Embryonic facial prominence (tissue), 1 donor: ENCODE measurements at regions not wholly inside any gene's neighbourhood (a gene's known extent, or its start where the extent isn't known, plus 50 kb on each side); places are given as distances from the start of the nearest gene placed in this dataset.

Source experiments
- DNase-seq: peaks from one replicate; pipeline ENCODE4 v3.0.0-alpha.2; 2016; ENCODE audit errors: extremely low spot score

DNA sequence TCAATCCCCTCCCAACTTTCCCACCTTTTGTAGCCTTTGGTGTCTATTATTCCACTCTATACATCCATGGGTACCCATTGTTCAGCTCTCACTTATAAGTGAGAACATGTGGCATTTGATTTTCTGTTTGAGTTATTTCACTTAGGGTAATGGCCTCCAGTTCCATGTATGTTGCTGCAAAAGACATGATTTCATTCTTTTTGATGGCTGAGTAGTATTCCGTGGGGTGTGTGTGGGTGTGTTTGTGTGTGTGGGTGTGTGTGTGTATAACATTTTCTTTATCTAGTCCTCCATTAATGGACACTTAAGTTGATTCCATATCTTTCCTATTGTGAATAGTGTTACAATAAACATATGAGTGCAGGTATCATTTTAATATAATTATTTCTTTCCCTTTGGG lies 157.5 kb upstream of the FSTL4 start:
- DNase-seq = no peak

DNA sequence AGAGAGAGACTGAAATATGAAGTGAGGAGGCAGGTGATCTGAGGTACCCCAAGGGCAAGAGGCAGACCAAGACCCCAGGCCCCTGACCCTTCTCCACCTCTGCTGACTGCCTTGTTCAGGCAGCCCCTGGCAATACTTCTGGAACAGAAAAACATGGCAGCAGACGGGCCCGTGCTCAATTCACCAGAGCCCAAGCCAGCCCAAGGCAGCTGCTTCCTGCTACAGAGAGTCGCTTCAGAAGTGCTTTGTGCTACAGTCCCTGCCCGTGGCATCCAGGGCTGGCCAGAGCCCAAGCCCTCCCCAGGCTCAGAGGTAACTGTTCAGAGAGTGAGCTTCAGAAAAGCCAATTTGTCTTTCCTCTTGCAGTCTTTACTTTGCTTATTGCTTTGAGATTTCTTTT lies 151.4 kb upstream of the FSTL4 start:
- DNase-seq = no peak

DNA sequence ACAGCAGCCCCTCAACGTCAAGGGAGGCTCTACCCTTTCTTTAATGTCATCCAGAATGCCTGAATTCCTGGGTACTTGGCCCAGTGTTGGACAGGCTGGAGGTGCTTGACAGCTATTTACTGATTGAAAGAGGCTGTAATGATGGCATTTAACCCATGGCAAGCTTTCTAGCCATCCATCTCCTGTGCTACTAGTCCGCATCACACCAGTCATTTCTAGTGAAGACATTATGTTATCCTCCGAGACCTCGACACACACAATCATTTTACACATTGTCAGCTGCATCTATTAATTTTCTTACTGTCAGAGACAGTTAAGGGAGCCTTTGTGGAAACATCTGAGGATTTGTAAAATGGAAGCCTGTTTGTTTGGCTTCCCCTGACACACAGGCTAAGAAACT lies 149.3 kb upstream of the FSTL4 start:
- DNase-seq = no peak

DNA sequence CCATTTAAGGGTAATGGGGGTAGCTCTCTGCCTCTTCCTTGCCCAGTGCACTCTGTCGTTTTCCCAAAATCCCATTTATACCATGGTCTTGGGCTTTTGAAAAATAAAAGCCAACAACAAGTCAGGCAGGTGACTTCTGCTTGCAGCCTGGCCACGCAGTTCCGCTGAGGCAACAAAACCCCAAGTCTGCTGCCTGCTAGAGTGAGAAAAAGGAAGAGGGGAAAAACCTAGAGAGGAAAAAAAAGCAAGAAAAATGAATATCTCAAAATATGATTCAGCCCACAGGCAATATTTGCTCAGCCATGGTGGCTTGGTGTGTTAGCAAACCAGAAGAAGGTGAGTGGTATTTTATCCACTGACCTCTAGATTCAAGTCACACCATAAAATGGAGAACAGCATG lies 148.2 kb upstream of the FSTL4 start:
- DNase-seq = no peak

DNA sequence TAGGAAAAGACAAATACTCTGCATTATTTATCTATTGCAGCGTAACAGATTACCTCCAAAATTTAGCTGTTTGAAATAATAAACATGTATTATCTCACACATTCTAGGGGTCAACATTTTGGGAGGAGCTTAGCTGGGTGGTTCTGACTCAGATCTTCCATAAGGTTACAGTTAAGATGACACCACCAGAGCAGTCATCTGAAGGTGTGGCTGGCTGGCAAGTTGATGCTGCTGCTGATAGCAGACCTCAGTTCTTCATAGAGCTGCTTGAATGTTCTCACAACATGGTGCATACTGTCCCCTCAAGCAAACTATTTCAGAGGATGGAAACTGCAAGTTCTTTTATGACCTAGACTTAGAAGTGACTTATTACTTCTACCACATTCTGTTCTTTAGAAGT lies 146.3 kb upstream of the FSTL4 start:
- DNase-seq = no peak

DNA sequence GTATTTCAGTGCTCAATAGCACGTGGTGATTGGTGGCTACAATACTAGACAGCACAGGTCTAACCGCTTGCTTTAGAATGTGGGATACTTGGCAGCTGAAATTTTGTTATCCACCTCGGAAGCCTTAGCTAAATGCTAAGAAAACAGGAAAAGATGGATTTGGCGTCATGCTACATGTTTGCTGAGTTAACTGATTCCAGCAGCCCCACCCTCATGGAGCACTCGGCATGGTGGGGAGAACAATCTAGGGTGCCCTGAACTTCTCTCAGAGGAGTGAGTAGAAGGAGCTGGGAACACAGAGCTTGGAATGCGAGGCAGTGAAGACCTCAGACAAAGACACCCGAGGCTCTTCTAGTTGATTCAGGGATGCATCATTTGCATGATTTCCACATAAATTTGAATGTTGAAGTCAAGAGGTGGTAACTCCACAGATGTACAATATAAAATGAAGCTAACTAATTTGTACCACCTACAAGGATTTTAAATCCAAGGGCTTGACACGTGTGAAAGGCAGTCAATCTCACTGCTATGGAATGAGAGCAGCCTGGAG lies 145.1 kb upstream of the FSTL4 start:
- no peak for DNase-seq

DNA sequence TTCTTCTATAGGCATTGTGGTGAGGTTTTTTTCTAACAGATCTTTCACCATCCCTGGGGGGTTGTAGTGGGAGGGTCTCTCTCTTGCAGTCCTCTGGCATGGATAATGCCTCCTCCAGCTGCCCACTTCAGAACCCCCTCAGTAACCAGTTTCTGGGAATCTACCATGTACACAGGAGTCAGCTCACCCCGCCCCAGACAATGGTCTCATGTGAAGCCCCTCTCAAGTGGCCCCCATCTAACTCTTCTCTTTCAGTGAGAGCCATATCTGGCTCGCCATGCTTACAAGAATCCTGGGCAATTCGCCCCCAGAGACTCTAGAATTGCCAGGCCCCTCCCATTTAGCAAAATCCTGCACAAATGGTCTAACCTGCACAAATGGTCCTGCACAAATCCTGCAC lies 144.4 kb upstream of the FSTL4 start:
- DNase-seq = no peak

DNA sequence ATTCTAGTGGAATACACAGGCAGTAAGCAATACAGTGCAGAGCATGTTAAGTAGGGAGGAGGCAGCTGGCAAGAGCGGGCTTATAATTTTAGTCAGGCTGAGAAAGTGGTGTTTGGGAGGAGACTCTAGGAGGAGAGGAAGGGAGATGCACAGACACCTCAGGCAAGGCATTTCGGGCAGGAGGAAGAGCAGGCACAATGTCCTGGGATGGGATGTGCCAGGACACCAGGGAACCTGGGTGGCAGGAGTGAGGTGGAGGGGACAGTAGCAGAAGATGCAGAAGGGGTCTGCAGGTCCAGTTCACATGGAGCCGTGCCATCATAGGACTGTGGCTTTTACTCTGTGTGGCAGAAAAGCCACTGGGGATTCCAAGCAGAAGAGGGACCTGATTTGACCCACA lies 143.7 kb upstream of the FSTL4 start:
- no peak for DNase-seq

DNA sequence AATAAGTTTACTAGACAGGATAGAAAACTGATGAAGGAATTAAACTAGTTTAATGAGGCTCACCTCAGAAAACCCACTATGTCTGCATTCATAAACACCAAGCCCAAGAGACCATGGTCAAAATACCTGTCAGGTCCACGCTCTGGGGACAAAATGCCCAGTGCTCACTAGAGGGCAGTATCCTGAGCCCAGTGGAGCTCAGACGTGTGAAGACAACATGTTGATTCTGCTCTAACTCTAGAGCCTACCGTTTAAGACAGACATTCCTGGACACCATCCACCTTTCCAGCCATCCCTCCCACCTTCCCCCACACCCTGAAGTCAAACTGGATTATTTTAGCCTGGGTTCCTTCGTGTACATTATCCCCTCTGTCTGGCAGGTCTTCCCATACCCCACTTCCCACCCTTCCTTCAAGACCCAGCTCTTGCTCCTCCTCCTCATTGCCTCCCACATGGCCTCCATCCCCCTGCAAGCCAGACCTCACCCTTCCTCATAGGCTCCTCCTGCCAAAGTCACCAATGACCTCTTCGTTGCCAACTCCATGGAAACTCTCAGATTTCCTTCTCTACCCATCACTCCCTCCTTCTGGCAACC lies 142.3 kb upstream of the FSTL4 start:
- DNase-seq = no peak

DNA sequence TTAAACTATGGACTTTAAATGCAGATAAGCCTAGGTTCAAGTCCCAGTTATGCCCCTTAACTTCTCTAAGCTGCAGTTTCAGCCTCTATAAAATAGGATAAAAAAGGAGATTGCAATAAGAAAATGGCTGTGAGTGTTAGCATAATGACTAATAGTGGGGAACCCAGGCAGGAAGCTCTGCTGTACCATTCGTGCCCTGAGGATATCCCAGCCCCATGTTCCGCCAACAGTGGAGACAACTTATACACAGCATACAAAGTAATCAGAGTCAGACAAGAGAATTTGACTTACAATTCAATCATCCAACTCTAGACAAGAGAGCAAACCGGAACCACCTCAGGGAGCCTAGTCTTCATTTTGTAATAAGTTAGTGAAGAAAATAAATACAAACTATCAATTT lies 141.5 kb upstream of the FSTL4 start:
- DNase-seq = no peak

DNA sequence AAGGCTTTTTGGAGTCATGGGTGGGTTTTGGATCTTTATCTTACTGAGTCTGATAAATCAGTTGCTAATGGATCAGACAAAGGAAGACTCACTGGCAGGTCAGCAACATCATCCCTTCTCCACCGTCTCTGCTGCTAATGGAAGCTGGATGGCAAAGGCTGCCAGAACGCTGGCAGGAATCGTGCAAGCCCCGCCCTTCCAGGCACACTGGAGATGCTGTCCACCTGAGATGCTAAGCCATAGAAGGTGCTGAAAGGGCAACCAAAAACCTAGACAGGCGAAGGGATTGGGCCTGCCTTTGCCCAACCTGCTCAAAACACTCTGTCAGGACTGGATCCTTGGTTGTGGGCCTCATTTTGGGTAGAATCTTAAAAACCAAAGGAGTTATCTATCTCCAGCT lies 139.5 kb upstream of the FSTL4 start:
- no peak for DNase-seq

DNA sequence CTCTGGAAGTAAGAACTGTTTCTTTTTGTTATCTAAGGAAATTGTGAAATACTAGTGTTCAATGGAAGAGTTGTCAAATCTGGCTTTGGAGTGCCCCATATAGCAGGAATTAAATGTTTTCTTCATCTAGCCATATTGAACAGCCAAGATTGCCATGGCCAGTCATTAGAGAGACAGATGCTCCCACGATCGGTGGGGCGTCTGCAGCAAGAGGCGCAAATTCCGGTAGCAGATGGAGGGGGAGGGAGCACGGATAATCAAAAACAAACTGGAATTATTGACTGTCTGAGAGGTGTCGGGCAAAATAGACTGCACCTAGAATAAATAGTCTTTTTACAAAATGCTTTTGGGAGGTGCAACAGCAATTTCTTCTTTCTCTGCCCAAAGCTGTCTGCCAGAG lies 139.1 kb upstream of the FSTL4 start:
- no peak for DNase-seq

DNA sequence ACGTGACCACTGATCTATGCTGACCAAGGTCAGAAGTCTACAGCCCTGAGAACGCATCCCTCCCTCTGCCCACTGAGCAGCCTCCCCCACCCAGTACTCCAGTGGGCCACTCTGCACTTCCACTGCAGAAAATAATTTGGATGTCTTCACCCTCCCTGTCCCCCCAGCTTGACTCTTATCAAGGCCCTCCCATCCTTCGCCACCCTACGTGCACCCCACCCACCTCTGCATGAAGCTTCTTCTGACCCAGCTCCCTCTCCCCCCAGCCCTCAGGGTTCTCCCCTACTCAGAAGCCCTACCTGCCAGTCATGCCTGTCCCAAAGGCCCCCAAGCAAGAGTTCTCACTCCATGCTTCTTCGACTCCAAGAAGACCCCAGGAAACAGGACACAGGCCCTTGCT lies 138.5 kb upstream of the FSTL4 start:
- no peak for DNase-seq

DNA sequence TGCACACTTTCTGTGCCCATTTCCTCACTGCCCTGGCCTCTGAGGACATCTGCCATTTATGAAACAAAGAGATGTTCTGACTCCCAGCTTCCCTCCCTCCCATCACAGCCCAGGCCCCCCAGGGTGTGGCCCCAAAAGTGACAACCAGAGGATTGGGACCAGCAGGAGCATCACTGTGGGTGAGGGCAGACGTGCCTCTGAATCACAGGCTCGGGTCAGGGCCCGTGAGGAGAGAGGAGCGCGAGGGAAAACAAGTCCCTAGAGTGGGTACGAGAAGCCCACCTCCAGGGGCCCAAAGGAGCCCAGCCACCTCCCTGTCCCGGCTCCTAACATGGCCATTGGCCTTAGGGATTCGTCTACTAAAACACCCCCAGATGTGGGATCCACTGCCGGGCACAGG lies 138.0 kb upstream of the FSTL4 start:
- DNase-seq = no peak

DNA sequence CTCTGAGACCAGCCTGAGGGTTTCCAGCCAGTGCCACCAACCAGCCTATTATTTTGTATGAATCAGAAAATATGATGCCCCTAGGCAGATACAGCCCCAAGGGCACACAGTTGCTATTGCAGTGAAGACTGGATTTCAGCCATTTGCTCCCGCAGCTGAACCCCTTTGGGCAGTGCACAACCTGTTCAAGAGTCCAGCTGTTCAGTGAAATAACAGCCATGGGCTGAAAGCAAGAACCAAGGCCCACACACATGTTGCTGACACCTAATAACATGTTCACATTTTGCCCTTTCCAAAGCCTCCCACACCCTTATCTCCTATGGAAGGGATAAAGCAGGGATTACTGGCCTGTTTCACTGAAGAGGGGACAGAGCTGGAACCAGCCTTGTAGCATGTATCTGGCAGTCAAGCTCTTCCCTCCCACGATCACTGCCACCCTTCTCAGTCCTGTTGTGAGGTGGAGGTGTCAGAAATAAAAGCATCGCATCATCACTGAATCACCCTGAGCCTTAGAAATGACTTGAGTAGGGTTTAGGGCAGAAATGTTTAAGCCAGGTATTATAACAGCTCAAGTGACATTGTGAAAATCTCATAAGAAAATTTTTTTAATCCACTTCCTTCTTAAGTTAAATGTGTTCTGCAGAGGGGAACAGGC lies 137.1 kb upstream of the FSTL4 start:
- no peak for DNase-seq

DNA sequence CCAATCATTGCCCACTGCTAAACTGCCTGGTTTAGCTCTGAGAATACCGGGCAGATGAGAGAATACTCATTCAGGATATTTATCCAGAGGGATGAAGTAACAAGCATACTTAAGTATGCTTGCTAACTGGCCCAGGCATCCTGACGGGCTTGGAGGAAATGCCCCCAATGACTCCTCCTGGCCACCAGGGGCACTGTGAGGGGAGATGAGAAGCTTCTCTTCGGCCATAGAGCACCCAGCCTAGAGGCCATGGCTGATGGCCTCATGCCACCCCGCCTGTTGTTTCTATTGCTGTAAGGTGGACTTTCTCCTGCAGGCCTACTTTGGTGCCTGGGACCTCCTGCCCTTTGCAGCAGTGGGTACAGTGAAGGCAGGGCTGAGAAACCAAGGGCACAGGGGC lies 134.5 kb upstream of the FSTL4 start:
- DNase-seq = no peak

DNA sequence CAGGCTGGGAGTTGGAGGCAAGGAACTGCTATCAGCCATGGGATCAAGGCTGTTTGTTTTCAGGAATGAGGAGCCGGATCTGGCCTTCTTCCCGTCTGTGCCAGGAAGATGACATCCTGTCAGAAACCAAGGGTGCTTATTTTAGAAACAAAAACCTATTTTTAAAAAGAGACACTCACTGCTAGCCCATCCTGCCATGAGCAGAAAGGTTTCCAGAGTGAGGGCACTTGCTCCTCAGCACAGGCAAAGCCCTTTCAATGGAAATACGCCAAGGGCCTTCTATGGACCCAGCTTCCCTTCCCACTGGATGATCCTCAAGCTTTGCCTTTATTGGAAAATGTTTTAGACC lies 132.6 kb upstream of the FSTL4 start:
- DNase-seq = no peak

DNA sequence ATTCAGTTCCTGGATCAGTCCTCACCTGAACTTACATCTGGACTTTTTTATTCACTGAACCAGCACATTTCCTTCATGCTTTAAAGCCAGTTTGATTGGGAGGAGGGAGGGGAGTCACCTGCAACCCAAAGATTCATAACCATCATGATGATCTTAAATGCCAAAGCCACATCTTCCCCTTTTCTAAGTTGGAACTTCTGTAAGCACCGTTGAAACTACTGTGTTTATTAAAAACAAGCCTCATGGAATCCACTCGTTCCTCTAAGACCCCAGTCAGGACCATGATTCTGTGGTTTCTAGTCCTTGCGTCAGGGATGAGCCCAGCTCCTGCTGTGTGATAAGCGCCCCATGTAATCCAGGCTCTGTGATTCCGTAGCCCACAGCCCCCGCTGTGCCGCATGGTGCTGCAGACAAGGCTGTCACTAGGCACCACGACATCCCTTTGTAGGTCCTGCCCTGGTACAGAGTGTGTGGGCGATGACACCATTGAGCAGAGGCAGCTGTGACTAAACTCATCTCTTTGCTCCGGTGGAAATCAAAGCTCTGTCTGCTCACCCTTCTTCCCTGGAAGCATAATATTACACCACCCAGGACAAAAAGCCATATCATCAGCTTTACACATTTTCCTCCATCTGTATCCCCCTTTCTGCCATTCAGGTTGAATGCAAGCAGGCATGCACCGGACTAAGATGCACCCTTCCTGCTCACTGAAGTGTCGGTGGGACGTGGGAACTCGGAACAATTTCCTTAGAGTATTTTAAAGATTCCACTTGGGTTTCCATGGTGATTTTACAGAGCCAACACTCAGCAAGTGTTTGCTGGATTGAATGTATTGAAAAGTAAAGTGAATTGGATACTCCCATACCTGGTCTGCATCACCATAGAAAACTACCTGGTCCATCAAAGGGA lies 132.0 kb upstream of the FSTL4 start:
- DNase-seq = no peak

DNA sequence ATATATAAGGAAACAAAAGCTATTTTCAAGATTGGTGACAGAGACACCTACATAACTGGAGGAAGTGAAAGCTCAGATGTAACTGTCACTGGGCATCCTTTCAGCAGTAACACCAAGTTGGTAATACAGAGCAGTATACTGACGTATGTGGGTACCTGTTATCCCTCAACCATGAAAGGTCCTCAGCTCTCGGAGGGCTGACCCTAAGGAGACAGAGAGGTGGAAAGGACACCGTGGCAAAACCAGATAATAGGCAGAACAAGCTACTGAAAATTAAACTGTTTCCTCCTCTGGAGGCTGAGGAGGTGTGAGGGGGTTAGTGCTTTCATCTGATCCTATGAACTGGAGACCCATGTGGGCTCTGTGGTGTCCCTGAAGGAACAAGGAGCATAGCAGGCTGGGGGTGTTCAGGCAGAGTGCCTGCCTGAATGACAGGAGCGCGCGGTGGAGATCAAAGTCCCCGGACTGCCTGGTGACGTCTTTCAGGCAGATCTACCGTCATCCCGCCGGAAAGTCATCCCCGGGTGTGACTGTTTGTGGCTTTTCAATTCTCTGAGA lies 130.2 kb upstream of the FSTL4 start:
- no peak for DNase-seq

DNA sequence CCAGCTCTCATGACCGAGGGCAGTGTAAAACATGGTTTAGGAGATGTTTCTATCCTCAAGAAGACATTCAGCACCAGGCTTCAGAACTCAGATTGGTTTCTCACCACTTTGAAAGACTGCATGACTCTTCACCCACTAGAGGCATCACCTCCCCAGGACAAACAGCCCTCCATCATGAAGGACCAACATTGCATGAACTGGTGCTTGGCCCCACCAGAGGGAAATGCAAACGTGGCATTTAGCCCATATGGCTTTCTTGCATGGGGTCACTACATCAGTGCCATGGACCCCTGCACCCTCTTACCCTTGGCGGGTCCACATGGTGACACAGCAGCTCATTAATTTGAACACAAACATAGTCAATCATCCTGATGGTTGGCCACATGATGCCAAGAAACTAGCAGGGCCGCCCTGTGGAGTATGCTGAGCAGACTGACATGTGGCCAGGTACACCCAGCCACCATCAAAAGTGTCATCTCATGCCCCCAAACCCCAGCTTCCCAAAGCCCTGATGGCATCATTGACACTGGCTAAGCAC lies 129.5 kb upstream of the FSTL4 start:
- DNase-seq = no peak

DNA sequence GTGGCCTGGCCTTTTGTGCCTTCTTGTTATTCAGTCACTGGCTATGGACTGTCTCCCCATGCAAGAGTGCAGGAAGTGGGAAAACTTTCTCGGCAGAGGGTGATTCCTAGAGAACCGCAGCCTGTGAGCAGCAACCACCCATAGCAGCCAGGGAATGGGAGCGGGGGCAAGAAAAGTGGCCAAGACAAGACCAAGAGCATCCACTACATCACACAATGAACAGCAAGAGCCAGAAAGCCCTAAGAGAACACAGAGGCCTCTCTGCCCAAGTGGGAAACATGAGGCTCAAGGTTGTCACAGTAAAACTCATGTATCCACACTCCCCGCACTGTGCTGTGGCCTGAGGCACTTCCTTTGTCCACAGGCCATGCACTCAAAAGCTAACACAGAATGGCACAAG lies 129.1 kb upstream of the FSTL4 start:
- no peak for DNase-seq

DNA sequence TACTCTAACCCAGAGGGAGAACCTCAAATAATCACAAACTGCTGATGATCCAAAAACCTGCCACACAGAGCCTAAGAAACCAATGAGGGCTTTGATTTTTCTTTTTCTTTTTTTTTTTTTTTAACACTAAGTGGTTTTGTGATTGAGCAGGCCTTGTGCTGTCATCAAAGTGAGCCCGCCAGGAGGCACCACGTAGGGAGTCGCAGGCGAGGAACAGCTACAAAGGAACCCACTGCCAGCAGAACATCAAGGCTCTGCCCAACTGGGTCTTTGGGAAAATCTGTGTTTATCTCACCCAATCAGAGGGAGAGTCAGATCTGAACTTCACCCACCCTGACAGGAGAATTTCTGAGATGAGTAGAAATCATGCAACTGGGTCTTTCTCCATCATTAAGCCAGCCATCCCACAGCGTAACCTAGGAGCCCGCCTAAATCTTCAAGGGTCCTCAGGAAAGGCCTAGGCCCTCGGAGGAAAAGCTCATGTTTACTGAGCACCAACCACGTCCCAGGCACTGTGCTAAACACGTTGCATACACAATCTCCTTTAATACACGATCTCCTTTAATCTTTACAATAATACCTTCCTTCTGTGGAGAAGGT lies 126.9 kb upstream of the FSTL4 start:
- no peak for DNase-seq
